ENCODE measurements at regions not wholly inside any gene's neighbourhood (a gene's known extent, or its start where the extent isn't known, plus 50 kb on each side); places are given as distances from the start of the nearest gene placed in this dataset.

DNA sequence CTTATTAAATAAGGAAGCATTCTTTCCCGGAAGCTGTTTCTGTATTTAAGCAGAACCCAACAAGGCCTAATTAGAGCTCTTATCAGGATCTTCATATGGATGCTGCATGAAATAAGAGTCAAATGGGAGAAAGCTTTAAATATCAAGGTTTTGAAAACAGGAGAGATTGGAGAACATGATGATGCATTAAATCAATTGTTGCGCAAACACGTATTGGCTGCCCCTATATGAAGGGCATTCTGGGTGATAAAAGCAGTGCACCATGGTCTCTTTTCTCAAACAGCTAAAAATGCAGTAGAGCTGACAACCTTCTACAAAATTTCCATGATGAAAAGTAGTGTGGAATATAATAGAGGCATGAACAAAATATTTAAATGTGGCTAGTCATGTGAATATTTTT is 98.9 kb downstream of the TBXT start:
- no peak for DNase-seq
- no peak for TF ChIP-seq POLR2A (IDR thresholded peaks at IDR 0.05)
- TF ChIP-seq, protein P1, sequence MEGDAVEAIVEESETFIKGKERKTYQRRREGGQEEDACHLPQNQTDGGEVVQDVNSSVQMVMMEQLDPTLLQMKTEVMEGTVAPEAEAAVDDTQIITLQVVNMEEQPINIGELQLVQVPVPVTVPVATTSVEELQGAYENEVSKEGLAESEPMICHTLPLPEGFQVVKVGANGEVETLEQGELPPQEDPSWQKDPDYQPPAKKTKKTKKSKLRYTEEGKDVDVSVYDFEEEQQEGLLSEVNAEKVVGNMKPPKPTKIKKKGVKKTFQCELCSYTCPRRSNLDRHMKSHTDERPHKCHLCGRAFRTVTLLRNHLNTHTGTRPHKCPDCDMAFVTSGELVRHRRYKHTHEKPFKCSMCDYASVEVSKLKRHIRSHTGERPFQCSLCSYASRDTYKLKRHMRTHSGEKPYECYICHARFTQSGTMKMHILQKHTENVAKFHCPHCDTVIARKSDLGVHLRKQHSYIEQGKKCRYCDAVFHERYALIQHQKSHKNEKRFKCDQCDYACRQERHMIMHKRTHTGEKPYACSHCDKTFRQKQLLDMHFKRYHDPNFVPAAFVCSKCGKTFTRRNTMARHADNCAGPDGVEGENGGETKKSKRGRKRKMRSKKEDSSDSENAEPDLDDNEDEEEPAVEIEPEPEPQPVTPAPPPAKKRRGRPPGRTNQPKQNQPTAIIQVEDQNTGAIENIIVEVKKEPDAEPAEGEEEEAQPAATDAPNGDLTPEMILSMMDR (IDR thresholded peaks at IDR 0.05) = no peak

GRCh38 chr6:166058064-166058739 is 109.4 kb downstream of the TBXT start:
- H3K27ac ChIP-seq = no peak overlapping the region

More for the DNA sequence above, 98.9 kb downstream of the TBXT start:
- no peaks in the 10 kb centered on the region for H3K27me3 ChIP-seq
- no peak overlapping the region for H3K4me3 ChIP-seq
- H3K36me3 ChIP-seq = no peaks in the 10 kb centered on the region
- no peaks in the 10 kb centered on the region for H3K9me3 ChIP-seq
- no peak overlapping the region for H3K27ac ChIP-seq
- no peaks in the 10 kb centered on the region for H3K4me1 ChIP-seq

DNA sequence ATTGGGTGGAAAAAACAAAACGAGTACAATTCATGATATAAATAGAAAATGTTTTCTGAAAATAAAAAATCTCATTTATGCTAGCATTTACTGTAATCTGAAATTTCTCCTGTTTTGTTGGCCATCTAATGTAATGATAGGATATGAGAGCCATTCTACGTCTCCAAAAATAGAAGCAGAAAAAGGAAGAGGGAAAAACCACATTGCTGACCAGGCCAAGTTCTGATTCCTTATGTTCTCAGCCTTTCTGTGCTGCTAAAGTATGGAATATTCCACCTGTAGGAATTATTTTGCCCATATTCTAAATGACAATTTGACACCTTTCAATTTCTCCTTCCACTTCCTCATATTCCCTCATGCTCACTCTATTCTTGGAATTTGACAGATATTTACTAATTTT is 110.2 kb downstream of the TBXT start:
- Histone ChIP-seq H3K4me1 (no peaks in the 10 kb centered on the region), H3K9me3 (no peaks in the 10 kb centered on the region), H3K27ac (no peak overlapping the region), H3K4me3 (no peak overlapping the region), H3K36me3 (no peaks in the 10 kb centered on the region), H3K27me3 (no peaks in the 10 kb centered on the region)
- no peak for DNase-seq
- no peak for TF ChIP-seq POLR2A (IDR thresholded peaks at IDR 0.05)

More at GRCh38 chr6:166058064-166058739, 109.4 kb downstream of the TBXT start:
- H3K9me3 ChIP-seq = no peaks in the 10 kb centered on the region
- no peak overlapping the region for H3K4me3 ChIP-seq
- H3K4me1 ChIP-seq = no peaks in the 10 kb centered on the region
- DNase-seq = no peak
- no peaks in the 10 kb centered on the region for H3K36me3 ChIP-seq
- no peaks in the 10 kb centered on the region for H3K27me3 ChIP-seq
- TF ChIP-seq, protein P1 (IDR thresholded peaks at IDR 0.05) = no peak
- no peak for TF ChIP-seq POLR2A (IDR thresholded peaks at IDR 0.05)

DNA sequence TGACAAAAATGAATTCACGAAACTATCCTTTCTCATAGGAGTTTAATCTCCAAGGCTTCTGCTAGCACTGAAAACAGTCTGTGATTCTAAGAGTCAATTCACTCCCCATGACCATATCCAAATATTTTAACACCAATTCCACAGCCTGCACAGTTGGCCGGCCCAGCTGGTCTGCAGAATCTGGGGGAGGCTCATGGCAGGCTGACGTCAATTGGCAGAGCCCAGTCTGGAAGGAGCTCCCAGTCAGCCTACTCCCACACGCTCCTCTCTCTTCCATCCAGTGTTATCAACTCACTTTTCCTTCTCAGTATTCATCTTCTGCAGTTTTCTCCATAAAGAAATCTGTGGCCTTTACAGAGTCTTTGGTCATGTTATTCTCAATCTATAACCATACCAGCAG is 111.0 kb downstream of the TBXT start:
- Histone ChIP-seq H3K9me3 (no peaks in the 10 kb centered on the region), H3K4me1 (no peaks in the 10 kb centered on the region), H3K27me3 (no peaks in the 10 kb centered on the region), H3K27ac (no peak overlapping the region), H3K36me3 (no peaks in the 10 kb centered on the region), H3K4me3 (no peak overlapping the region)
- TF ChIP-seq, protein P1 (IDR thresholded peaks at IDR 0.05) = no peak
- DNase-seq = no peak

DNA sequence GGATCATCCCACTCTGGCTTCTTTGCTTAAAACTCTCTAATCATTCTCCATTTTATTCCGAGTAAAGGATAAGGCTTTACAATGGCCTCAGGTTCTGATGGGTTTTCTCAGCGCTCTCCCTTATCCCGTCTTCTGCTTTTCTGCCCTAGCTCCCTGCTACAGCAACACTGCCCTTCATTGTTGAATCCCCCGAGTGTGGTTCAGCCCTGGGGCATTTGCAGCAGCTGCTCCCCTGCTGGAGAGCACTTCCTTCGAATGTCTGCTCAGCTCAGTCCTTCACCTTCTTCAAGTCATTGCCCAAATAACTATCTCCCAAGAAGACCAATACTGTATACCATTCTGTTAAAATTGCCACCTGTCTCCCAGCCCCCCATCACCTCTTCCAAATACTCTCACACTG is 111.8 kb downstream of the TBXT start:
- no peaks in the 10 kb centered on the region for H3K27me3 ChIP-seq
- no peak for TF ChIP-seq POLR2A (IDR thresholded peaks at IDR 0.05)
- TF ChIP-seq, protein P1 (IDR thresholded peaks at IDR 0.05) = no peak
- no peak overlapping the region for H3K4me3 ChIP-seq

DNA sequence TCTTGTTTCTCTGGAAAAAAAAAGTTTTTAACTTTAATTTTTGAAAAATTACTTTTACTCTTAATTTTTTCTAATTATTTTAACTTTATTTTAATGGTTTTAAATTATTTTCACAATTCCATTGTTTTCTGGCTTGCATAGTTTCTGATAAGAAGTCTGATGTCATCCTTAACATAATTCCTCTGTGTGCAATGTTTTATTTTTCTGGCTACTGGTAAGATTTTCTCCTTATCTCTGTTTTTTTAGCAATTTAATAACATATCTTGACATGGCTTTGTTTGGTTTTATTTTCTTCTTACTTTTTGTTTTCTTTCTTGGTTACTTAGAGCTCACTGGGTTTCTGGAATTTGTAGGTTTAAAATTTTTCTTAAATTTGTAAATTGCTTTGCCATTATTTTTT is 114.8 kb downstream of the TBXT start:
- Histone ChIP-seq H3K27ac (no peak overlapping the region), H3K9me3 (no peaks in the 10 kb centered on the region), H3K36me3 (no peaks in the 10 kb centered on the region), H3K4me1 (no peaks in the 10 kb centered on the region), H3K27me3 (no peaks in the 10 kb centered on the region), H3K4me3 (no peak overlapping the region)
- no peak for TF ChIP-seq POLR2A (IDR thresholded peaks at IDR 0.05)
- TF ChIP-seq, protein P1 (IDR thresholded peaks at IDR 0.05) = no peak
- DNase-seq = no peak

More for the DNA sequence above, 111.8 kb downstream of the TBXT start:
- DNase-seq = no peak
- Histone ChIP-seq H3K27ac (no peak overlapping the region), H3K36me3 (no peaks in the 10 kb centered on the region), H3K4me1 (no peaks in the 10 kb centered on the region), H3K9me3 (no peaks in the 10 kb centered on the region)
